A549 (cell line): ENCODE measurements at regions not wholly inside any gene's neighbourhood (a gene's known extent, or its start where the extent isn't known, plus 50 kb on each side); places are given as distances from the start of the nearest gene placed in this dataset.

Experiments used
- CTCF ChIP-seq: fragments of >200 bp; sonication (Bioruptor Twin); formaldehyde crosslinking; IDR thresholded peaks from 3 replicates; pipeline ENCODE4 v1.5.1; 2016
- PHF8 ChIP-seq: fragments of 200-600 bp; sonication (generic); IDR thresholded peaks from 2 replicates; pipeline ENCODE4 v1.6.1; 2016; ENCODE audit warnings: low read depth, mild to moderate bottlenecking, antibody characterized with exemption, moderate library complexity, borderline replicate concordance
- ZFP36 ChIP-seq: fragments of 450-650 bp; IDR thresholded peaks from 2 replicates; pipeline ENCODE4 v1.6.1; 2014; ENCODE audit warnings: borderline replicate concordance; ENCODE audit not compliant: partially characterized antibody

GRCh38 chr3:111311709-111312235 lies 230.2 kb upstream of the CD96 start:
- TF ChIP-seq CTCF (no peak), ZFP36 (no peak), PHF8 (no peak)
